Activated CD4-positive, alpha-beta T cell treated with anti-CD3 and anti-CD28 coated beads for 1 hour (primary cell): ENCODE measurements at regions not wholly inside any gene's neighbourhood (a gene's known extent, or its start where the extent isn't known, plus 50 kb on each side); places are given as distances from the start of the nearest gene placed in this dataset.
"Not testable (repeated sequence)": the region's sequence is repeated elsewhere in the genome, so short reads cannot be mapped to it uniquely, and the experiment has no call there.

Experiments
- DNase-seq: peaks from one replicate; pipeline ENCODE4 v3.0.0-alpha.2; 2020

- DNase-seq: no peak
Observed at GRCh38 chrX:20711366-20711765, 444.7 kb upstream of the RPS6KA3 start.

GRCh38 chrX:20693078-20693477 is 426.4 kb upstream of the RPS6KA3 start:
- no peak for DNase-seq

- no peak for DNase-seq
Observed at GRCh38 chrX:20686256-20686655, 419.5 kb upstream of the RPS6KA3 start.

- no peak for DNase-seq
Observed at GRCh38 chrX:20685652-20686051, 418.9 kb upstream of the RPS6KA3 start.

- no peak for DNase-seq
Observed at GRCh38 chrX:20681683-20682082, 415.0 kb upstream of the RPS6KA3 start.

GRCh38 chrX:20680998-20681397 is 414.3 kb upstream of the RPS6KA3 start:
- DNase-seq: no peak

GRCh38 chrX:20672476-20672875 is 405.8 kb upstream of the RPS6KA3 start:
- no peak for DNase-seq

GRCh38 chrX:20671746-20672145 is 405.0 kb upstream of the RPS6KA3 start:
- not testable (repeated sequence) for DNase-seq

GRCh38 chrX:20670611-20671010 is 403.9 kb upstream of the RPS6KA3 start:
- DNase-seq: no peak

GRCh38 chrX:20668550-20668949 is 401.8 kb upstream of the RPS6KA3 start:
- DNase-seq: no peak

- DNase-seq: no peak
Observed at GRCh38 chrX:20666331-20666730, 399.6 kb upstream of the RPS6KA3 start.

GRCh38 chrX:20665481-20665880 is 398.8 kb upstream of the RPS6KA3 start:
- DNase-seq: no peak

- DNase-seq: no peak
Observed at GRCh38 chrX:20664774-20665173, 398.1 kb upstream of the RPS6KA3 start.

- DNase-seq: no peak
Observed at GRCh38 chrX:20664131-20664530, 397.4 kb upstream of the RPS6KA3 start.

GRCh38 chrX:20663336-20663735 is 396.6 kb upstream of the RPS6KA3 start:
- DNase-seq: no peak

- no peak for DNase-seq
Observed at GRCh38 chrX:20656721-20657120, 390.0 kb upstream of the RPS6KA3 start.

GRCh38 chrX:20654596-20655106 is 387.9 kb upstream of the RPS6KA3 start:
- no peak for DNase-seq

- DNase-seq: no peak
Observed at GRCh38 chrX:20653070-20653469, 386.4 kb upstream of the RPS6KA3 start.

GRCh38 chrX:20641954-20642353 is 375.2 kb upstream of the RPS6KA3 start:
- DNase-seq: no peak

- no peak for DNase-seq
Observed at GRCh38 chrX:20639115-20639514, 372.4 kb upstream of the RPS6KA3 start.

GRCh38 chrX:20637351-20637750 is 370.6 kb upstream of the RPS6KA3 start:
- no peak for DNase-seq

- no peak for DNase-seq
Observed at GRCh38 chrX:20633451-20633850, 366.7 kb upstream of the RPS6KA3 start.

- DNase-seq: no peak
Observed at GRCh38 chrX:20623448-20623847, 356.7 kb upstream of the RPS6KA3 start.

GRCh38 chrX:20620306-20620705 is 353.6 kb upstream of the RPS6KA3 start:
- DNase-seq: no peak

GRCh38 chrX:20609916-20610415 is 343.3 kb upstream of the RPS6KA3 start:
- no peak for DNase-seq

- DNase-seq: no peak
Observed at GRCh38 chrX:20606831-20607230, 340.1 kb upstream of the RPS6KA3 start.
